Peyer's patch (tissue), 4 donors: ENCODE measurements at regions not wholly inside any gene's neighbourhood (a gene's known extent, or its start where the extent isn't known, plus 50 kb on each side); places are given as distances from the start of the nearest gene placed in this dataset.

Experiments used
- DNase-seq, 3 donors: peaks; one replicate each; pipeline ENCODE4 v3.0.0-alpha.2; 2017 to 2019
- H3K27ac ChIP-seq, 4 donors: fragments of 200-600 bp; sonication (generic); one replicate each; pipeline ENCODE4 v1.5.1; 2016 to 2019
- H3K27me3 ChIP-seq, 2 donors: fragments of 200-600 bp; sonication (generic); one replicate each; pipeline ENCODE4 v1.5.1; 2019
- H3K36me3 ChIP-seq, 3 donors: fragments of 200-600 bp; sonication (generic); one replicate each; pipeline ENCODE4 v1.5.1; 2016 to 2019
- H3K4me1 ChIP-seq, 4 donors: fragments of 200-600 bp; sonication (generic); one replicate each; pipeline ENCODE4 v1.5.1; 2016 to 2019
- H3K4me3 ChIP-seq, 4 donors: fragments of 200-600 bp; sonication (generic); 1 replicate in 3 of 4; 2 replicates in 1 of 4; pipeline ENCODE4 v1.5.1; 2016 to 2019; ENCODE audit warnings: mild to moderate bottlenecking in 1 of 4
- H3K9me3 ChIP-seq, 4 donors: fragments of 200-600 bp; sonication (generic); one replicate each; pipeline ENCODE4 v1.5.1; 2016 to 2019; ENCODE audit warnings: mild to moderate bottlenecking in 1 of 4
- CTCF ChIP-seq, 6 experiments: fragments of 450-650 bp in 4 of 6; fragments of 200-600 bp in 2 of 6; sonication (generic) in 1 of 6; IDR thresholded peaks; one replicate each; pipeline ENCODE4 v1.5.1; 2017 to 2019; ENCODE audit warnings: antibody characterized with exemption in 6 of 6, mild to moderate bottlenecking in 3 of 6, moderate library complexity in 1 of 6
- POLR2A ChIP-seq, 2 donors: fragments of 450-650 bp; IDR thresholded peaks; one replicate each; pipeline ENCODE4 v1.5.1; 2017; ENCODE audit warnings: antibody characterized with exemption in 2 of 2, mild to moderate bottlenecking in 2 of 2, moderate library complexity in 2 of 2

- DNase-seq: no peak
- Histone ChIP-seq H3K27me3 (no peaks in the 10 kb centered on the region), H3K27ac (no peak overlapping the region), H3K9me3 (no peaks in the 10 kb centered on the region), H3K36me3 (no peaks in the 10 kb centered on the region), H3K4me1 (no peaks in the 10 kb centered on the region), H3K4me3 (no peak overlapping the region)
- TF ChIP-seq CTCF (IDR thresholded peaks at IDR 0.05) (no peak), POLR2A (IDR thresholded peaks at IDR 0.05) (no peak)
Measured at GRCh38 chr6:9007027-9007426, 571.7 kb upstream of the SLC35B3 start.

- Histone ChIP-seq H3K36me3 (no peaks in the 10 kb centered on the region), H3K27me3 (no peaks in the 10 kb centered on the region), H3K9me3 (no peaks in the 10 kb centered on the region), H3K4me3 (no peak overlapping the region), H3K4me1 (no peaks in the 10 kb centered on the region), H3K27ac (no peak overlapping the region)
- TF ChIP-seq POLR2A (IDR thresholded peaks at IDR 0.05) (no peak), CTCF (IDR thresholded peaks at IDR 0.05) (no peak)
- no peak for DNase-seq
Measured at GRCh38 chr6:9002833-9003232, 567.5 kb upstream of the SLC35B3 start.

- Histone ChIP-seq H3K4me1 (no peaks in the 10 kb centered on the region), H3K4me3 (no peak overlapping the region), H3K27ac (no peak overlapping the region), H3K36me3 (no peaks in the 10 kb centered on the region), H3K27me3 (no peaks in the 10 kb centered on the region), H3K9me3 (no peaks in the 10 kb centered on the region)
- TF ChIP-seq CTCF (IDR thresholded peaks at IDR 0.05) (no peak), POLR2A (IDR thresholded peaks at IDR 0.05) (no peak)
- DNase-seq: no peak
Measured at GRCh38 chr6:8995156-8995555, 559.8 kb upstream of the SLC35B3 start.

- no peaks in the 10 kb centered on the region for H3K9me3 ChIP-seq
- H3K27me3 ChIP-seq: no peaks in the 10 kb centered on the region
- H3K36me3 ChIP-seq: no peaks in the 10 kb centered on the region
- no peak overlapping the region for H3K27ac ChIP-seq
- H3K4me3 ChIP-seq: no peak overlapping the region
- no peaks in the 10 kb centered on the region for H3K4me1 ChIP-seq
- DNase-seq: no peak
- no peak for TF ChIP-seq CTCF (IDR thresholded peaks at IDR 0.05)
- TF ChIP-seq POLR2A (IDR thresholded peaks at IDR 0.05): no peak
Measured at GRCh38 chr6:8993111-8993510, 557.8 kb upstream of the SLC35B3 start.

- Histone ChIP-seq H3K4me1 (no peaks in the 10 kb centered on the region), H3K4me3 (no peak overlapping the region), H3K27me3 (no peaks in the 10 kb centered on the region), H3K36me3 (no peaks in the 10 kb centered on the region), H3K9me3 (no peaks in the 10 kb centered on the region), H3K27ac (no peak overlapping the region)
- no peak for DNase-seq
- TF ChIP-seq POLR2A (IDR thresholded peaks at IDR 0.05): no peak
- no peak for TF ChIP-seq CTCF (IDR thresholded peaks at IDR 0.05)
Measured at GRCh38 chr6:8991844-8992243, 556.5 kb upstream of the SLC35B3 start.

GRCh38 chr6:8990075-8990474 is 554.7 kb upstream of the SLC35B3 start:
- no peak for DNase-seq
- no peak for TF ChIP-seq POLR2A (IDR thresholded peaks at IDR 0.05)
- TF ChIP-seq CTCF (IDR thresholded peaks at IDR 0.05): no peak
- no peak overlapping the region for H3K4me3 ChIP-seq

More at GRCh38 chr6:8990075-8990474, 554.7 kb upstream of the SLC35B3 start:
- no peaks in the 10 kb centered on the region for H3K27me3 ChIP-seq
- H3K27ac ChIP-seq: no peak overlapping the region
- no peaks in the 10 kb centered on the region for H3K4me1 ChIP-seq
- no peaks in the 10 kb centered on the region for H3K9me3 ChIP-seq
- no peaks in the 10 kb centered on the region for H3K36me3 ChIP-seq
